Omental fat pad (tissue), 3 donors: ENCODE measurements at regions not wholly inside any gene's neighbourhood (a gene's known extent, or its start where the extent isn't known, plus 50 kb on each side); places are given as distances from the start of the nearest gene placed in this dataset.

Source experiments
- ATAC-seq: fragments of 150-250 bp; one replicate; pipeline ENCODE4 v1.9.1; 2016; ENCODE audit warnings: mild to moderate bottlenecking, moderate library complexity; ENCODE audit not compliant: low FRiP score
- DNase-seq: peaks from one replicate; pipeline ENCODE4 v3.0.0-alpha.2; 2019; ENCODE audit warnings: low spot score
- TF ChIP-seq, protein P1 (sequence below), 3 donors: fragments of 450-650 bp; IDR thresholded peaks; one replicate each; pipeline ENCODE4 v1.5.1; 2016 to 2017; ENCODE audit warnings: antibody characterized with exemption in 3 of 3, mild to moderate bottlenecking in 3 of 3, moderate library complexity in 2 of 3

DNA sequence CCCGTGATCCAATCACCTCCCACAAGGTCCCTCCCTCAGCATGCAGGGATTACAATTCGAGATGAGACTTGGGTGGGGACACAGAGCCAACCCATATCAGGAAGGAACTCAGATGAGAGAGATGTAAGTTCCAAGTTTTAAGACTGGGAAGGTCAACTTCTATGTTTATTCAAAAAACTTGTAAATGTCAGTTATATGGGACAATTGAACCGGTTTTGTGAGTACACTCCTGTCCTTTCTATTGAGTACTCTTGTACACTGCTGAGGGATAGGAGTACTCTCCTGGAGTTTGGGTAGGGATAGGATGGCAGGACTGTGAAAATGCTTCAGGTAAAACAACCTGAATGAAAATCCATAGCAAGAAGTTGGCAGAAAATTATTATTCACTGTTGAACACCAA, 239.1 kb downstream of the ZNF674 start:
- DNase-seq (no peak), ATAC-seq (no peak)
- TF ChIP-seq, protein P1, sequence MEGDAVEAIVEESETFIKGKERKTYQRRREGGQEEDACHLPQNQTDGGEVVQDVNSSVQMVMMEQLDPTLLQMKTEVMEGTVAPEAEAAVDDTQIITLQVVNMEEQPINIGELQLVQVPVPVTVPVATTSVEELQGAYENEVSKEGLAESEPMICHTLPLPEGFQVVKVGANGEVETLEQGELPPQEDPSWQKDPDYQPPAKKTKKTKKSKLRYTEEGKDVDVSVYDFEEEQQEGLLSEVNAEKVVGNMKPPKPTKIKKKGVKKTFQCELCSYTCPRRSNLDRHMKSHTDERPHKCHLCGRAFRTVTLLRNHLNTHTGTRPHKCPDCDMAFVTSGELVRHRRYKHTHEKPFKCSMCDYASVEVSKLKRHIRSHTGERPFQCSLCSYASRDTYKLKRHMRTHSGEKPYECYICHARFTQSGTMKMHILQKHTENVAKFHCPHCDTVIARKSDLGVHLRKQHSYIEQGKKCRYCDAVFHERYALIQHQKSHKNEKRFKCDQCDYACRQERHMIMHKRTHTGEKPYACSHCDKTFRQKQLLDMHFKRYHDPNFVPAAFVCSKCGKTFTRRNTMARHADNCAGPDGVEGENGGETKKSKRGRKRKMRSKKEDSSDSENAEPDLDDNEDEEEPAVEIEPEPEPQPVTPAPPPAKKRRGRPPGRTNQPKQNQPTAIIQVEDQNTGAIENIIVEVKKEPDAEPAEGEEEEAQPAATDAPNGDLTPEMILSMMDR (IDR thresholded peaks at IDR 0.05): no peak

DNA sequence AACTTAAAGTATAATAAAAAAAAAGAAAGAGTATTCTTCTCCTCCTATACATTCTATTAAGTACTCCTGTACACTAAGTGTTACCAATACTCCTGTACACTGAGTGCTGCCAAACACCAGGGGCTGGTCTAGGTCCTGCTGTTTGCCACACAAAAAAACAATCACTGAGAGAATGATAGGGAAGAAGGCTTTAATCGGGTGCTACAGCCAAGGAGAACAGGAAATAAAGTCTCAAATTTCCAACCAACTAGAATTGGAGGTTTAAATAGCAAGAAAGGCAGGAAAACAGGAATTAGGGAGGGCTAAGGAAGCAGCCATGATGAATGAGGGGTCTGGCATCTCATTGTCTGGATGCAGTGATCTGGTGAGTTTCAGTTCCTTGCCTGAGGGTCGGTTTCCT, 239.8 kb downstream of the ZNF674 start:
- ATAC-seq: no peak
- no peak for DNase-seq
- TF ChIP-seq, protein P1 (IDR thresholded peaks at IDR 0.05): no peak

DNA sequence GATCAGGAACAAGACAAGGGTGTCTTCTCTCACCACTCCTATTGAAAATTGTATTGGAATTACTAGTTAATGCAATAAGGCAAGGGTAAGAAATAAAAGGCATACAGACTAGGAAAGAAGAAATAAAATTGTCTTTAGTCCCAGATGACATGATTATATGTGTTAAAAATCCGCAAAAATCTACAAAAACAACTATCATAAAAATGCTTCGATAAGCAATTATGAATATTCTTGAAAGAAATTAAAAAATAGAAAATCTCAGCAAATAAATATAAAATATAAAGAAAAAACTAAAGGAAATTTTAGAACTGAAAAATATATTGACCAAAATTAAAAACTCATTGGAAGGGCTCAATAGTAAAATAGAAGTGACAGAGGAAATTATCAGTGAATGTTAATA, 243.3 kb downstream of the ZNF674 start:
- TF ChIP-seq, protein P1 (IDR thresholded peaks at IDR 0.05): no peak
- no peak for ATAC-seq
- DNase-seq: no peak

DNA sequence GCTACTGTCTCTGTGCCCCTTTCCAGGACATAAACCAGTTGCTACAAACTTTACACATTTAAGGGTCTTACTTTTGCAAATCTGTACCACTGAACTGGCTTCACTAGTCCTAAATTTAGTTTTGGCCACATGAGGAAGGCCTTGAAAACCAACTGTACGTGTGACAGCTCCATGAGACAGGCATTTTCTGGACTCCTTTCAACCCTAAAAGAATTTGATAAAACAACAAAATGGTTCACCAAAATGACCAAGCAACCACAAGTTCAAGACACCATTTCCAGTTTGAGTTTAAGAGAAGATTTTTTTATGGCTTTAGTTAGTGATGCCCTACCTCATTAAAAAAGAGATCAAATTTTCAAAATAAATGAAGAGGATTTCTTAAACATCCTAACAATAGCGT, 246.4 kb downstream of the ZNF674 start:
- DNase-seq: no peak
- ATAC-seq: no peak
- TF ChIP-seq, protein P1 (IDR thresholded peaks at IDR 0.05): no peak

DNA sequence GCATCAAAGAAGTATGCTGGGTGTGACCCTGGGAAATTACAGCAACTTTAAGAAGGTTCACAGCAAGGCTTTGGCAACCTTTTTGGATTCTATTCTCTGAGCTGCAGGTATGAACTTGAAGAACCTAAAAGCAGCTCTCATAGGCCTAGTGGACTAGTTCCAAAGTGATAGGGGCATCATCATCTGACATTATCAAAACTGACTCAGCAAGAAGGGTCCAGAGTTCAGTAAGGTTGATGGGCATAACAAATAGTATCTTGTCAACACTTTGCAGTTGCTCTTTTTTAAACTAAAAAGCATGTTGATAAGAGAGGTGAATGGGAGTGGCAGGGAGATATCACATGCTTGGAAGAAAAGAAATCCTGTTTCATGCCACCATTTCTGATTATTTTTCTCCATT, 249.3 kb downstream of the ZNF674 start:
- no peak for DNase-seq
- ATAC-seq: no peak
- TF ChIP-seq, protein P1 (IDR thresholded peaks at IDR 0.05): no peak

DNA sequence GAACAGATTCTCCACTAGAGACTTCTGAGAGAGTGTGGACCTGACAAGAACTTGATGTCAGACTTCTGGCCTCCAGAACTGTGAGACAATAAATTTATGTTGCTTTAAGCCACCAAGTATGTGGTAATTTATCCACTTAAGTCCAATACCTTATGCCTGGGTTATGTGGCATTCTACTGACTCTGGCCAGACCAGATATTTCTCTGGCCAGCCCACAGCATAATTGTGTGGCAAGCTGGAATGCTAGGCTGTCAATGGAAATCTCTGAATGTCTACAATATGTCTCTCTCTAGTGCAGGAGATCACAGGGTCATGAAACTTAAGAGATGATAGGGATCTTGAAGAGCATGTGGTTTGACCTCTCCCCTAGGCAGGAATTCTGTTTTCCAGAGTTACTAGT, 251.0 kb downstream of the ZNF674 start:
- ATAC-seq (no peak), DNase-seq (no peak)
- TF ChIP-seq, protein P1 (IDR thresholded peaks at IDR 0.05): no peak

DNA sequence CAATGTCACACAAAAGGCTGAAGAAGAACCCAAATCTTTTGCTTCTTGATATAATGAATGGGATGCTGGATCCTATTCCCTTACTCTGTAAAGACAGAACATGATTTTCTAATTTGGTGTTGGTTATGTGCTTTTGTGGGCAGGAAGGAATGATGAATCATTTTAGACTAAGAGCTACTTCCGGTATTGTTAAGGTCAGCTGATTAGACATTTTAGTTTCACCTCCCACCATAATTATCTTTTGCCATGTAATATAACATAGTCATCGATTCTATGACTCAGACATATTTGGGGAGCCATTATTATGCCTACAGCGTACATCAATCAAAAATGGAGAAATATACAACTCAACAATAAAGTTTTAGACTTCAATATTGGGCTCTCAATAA, 265.3 kb downstream of the ZNF674 start:
- DNase-seq (no peak), ATAC-seq (no peak)
- TF ChIP-seq, protein P1 (IDR thresholded peaks at IDR 0.05): no peak
